T-helper 2 cell treated with Interferon-gamma antibody and Interleukin-4, amounts not matched to agents 5 μg/mL and 100 μg/mL, for 36 hours (primary cell): ENCODE measurements at regions not wholly inside any gene's neighbourhood (a gene's known extent, or its start where the extent isn't known, plus 50 kb on each side); places are given as distances from the start of the nearest gene placed in this dataset.

Source experiments
- DNase-seq: peaks from one replicate; pipeline ENCODE4 v3.0.0; 2021; ENCODE audit warnings: low spot score
- H3K27ac Mint-ChIP-seq: one replicate; pipeline ENCODE4 v1.8.0; 2021; ENCODE audit warnings: mild to moderate bottlenecking, mixed read lengths
- H3K27me3 Mint-ChIP-seq: one replicate; pipeline ENCODE4 v1.8.0; 2021; ENCODE audit warnings: low read depth, mixed read lengths
- H3K36me3 Mint-ChIP-seq: one replicate; pipeline ENCODE4 v1.8.0; 2021; ENCODE audit warnings: low read depth, mixed read lengths
- H3K4me1 Mint-ChIP-seq: one replicate; pipeline ENCODE4 v1.8.0; 2021; ENCODE audit warnings: low read depth, mixed read lengths
- H3K4me3 Mint-ChIP-seq: one replicate; pipeline ENCODE4 v1.8.0; 2022; ENCODE audit warnings: mild to moderate bottlenecking, moderate library complexity, mixed read lengths
- H3K9me3 Mint-ChIP-seq: one replicate; pipeline ENCODE4 v1.8.0; 2021; ENCODE audit warnings: mixed read lengths

DNA sequence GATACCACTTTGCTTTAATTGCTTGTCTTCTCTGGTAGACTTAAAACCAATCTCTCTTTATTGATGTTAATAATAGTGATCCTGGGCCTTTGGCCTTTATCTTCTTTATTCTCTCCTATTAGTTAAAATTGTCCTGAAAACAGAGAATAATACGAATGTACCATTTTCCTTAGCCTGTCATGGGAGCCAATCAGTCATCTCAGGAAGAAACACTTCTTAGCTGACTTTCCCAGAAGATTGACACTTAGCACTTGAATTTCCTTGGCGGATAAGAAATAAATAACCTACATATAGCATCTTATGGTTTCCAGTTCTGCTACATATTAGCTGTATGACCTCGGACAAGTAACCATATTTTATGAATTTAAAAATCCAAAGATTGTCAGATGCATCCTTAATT is 338.4 kb upstream of the SLC14A2 start:
- Mint-ChIP-seq H3K27me3 (no peaks in the 10 kb centered on the region), H3K4me3 (no peak overlapping the region), H3K36me3 (no peaks in the 10 kb centered on the region), H3K9me3 (peaks cover 4% of the 10 kb centered on the region), H3K27ac (no peak overlapping the region), H3K4me1 (no peaks in the 10 kb centered on the region)
- no peak for DNase-seq

DNA sequence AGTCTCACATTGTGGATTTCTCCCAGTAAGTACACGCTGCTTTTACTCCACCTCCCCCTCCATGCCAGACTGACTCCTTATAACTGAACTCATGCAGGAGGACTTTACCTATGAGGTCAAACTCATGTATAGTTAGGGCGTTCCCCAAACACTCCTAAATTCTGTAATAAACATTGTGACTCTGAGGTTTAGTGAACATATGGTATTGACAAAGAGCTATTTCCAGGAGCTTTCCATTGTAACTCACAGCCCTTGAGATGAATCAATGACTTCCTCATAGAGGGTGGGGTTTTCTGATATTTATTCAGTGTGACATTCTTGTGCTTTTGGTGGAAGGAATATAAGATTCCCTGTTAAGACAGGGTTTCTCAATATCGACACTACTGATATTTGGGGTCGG is 337.4 kb upstream of the SLC14A2 start:
- no peak overlapping the region for H3K27ac Mint-ChIP-seq
- no peak overlapping the region for H3K4me3 Mint-ChIP-seq
- DNase-seq, result no peak
- no peaks in the 10 kb centered on the region for H3K27me3 Mint-ChIP-seq
- peaks cover 4% of the 10 kb centered on the region for H3K9me3 Mint-ChIP-seq
- H3K4me1 Mint-ChIP-seq, result no peaks in the 10 kb centered on the region
- no peaks in the 10 kb centered on the region for H3K36me3 Mint-ChIP-seq

DNA sequence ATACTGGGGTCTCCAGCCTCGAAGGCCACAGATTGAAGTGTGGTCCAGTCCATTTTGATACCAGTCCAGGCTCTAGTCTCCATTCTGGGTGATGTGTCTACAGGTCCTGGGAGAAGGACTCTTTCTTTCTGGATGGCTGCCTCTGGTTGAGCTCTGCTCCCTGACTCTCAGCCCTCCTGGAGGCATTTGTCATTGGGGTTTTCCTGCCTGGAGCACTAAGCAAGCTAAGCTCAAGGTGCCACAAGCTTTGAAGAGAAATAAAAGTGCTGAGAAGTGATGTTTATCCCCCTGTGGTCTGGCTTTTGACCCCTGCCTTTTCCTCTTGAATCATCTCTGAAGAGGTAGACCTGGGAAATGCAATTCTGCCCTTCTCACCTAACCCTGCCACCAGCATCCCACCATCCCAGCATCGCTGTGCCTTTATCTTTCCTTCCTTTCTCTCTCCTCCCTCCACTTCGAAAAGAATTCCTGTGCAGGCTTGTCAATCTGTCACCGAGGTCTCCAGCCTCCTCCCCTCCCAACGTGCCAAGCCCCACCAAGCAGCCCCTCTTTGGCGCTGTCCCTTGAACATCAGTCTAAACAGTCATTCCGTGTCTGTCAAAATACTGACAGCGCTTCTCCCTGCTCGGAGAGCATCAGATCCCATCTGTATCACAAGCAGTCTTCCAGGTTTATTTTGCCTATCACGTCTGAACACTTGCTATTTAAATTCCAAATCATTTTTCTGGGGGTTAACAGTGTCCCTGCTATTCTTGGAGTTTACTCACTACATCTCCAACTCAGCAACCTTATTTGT is 334.6 kb upstream of the SLC14A2 start:
- no peak for DNase-seq
- Mint-ChIP-seq H3K4me1 (no peaks in the 10 kb centered on the region), H3K9me3 (peaks cover under 1% of the 10 kb centered on the region), H3K36me3 (no peaks in the 10 kb centered on the region), H3K27ac (no peak overlapping the region), H3K4me3 (no peak overlapping the region), H3K27me3 (no peaks in the 10 kb centered on the region)

DNA sequence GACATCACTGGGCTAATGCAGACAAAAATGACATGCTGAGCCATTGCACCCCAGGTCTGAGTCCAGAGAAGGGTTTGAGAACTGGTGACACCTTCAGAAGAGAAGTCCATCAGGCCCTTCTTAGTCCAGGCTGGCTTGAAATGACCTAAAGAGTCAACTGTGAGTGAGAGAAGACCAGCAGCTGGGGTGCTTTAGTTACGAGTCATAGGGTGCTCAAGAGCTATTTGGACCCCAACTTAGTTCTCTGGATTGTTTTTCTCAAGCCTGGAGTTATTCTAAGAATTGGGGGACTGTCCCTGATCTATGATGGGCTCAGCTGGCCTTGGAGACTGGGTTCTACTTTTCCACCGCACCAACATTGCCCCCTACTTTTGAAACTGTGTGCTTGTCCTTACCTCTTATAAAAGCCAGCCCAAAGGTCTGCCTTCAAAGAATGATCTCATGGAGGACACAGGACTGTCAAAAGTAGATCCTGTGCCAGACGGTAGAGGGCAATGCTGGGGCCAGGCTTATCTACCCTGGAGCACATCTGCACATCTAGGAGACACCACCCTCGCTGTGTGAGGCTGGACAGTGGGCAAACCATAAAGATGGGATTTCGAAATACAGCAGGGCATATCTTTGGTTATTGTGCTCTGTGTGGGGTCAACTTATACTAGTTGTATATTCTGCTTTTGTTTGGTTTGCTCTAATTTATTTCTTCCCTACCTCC is 333.0 kb upstream of the SLC14A2 start:
- Mint-ChIP-seq H3K4me3 (no peak overlapping the region), H3K36me3 (no peaks in the 10 kb centered on the region), H3K27ac (no peak overlapping the region), H3K9me3 (no peaks in the 10 kb centered on the region), H3K27me3 (no peaks in the 10 kb centered on the region), H3K4me1 (no peaks in the 10 kb centered on the region)
- no peak for DNase-seq

DNA sequence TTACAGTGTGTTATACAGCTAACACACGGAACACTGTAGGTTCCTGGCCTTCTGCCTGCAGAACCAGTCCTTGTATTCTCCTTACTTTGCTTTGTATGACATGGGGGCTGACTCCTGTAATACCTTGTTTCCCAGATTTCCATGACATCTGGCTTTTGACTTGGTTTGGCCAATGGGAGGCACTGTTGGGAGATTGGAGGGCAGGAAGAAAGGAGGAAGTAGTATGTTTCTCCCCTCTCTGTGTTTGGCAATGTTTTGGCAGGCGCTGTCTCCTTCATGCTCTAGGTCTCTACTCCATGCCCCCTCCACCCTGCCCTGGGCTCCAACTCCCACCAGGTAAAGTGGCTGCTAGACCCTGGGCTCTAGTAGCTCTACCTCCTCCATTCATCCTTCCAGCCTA is 331.1 kb upstream of the SLC14A2 start:
- DNase-seq, result no peak
- H3K36me3 Mint-ChIP-seq, result no peaks in the 10 kb centered on the region
- no peaks in the 10 kb centered on the region for H3K27me3 Mint-ChIP-seq
- no peak overlapping the region for H3K4me3 Mint-ChIP-seq
- H3K27ac Mint-ChIP-seq, result no peak overlapping the region
- H3K4me1 Mint-ChIP-seq, result no peaks in the 10 kb centered on the region
- no peaks in the 10 kb centered on the region for H3K9me3 Mint-ChIP-seq

DNA sequence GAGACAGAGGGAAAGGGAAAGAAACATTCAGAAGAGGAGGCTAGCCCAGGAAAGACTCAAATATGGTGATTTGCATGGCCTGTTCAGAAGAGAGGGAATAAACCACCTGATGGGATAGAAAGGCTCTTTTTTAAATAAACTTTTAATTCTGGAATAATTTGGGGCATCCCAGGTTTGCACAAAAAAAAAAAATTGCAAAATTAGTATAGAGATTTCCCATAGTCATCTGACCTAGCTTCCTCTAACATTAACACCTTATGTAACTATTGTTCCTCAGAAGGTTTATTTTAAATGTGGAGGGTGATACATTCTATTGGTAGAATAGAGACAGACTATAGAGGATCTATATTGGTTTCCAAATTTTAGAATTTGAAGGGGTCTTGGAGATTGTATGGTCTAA is 330.4 kb upstream of the SLC14A2 start:
- DNase-seq, result no peak
- Mint-ChIP-seq H3K4me3 (no peak overlapping the region), H3K9me3 (no peaks in the 10 kb centered on the region), H3K27ac (no peak overlapping the region), H3K4me1 (no peaks in the 10 kb centered on the region), H3K36me3 (no peaks in the 10 kb centered on the region), H3K27me3 (no peaks in the 10 kb centered on the region)

DNA sequence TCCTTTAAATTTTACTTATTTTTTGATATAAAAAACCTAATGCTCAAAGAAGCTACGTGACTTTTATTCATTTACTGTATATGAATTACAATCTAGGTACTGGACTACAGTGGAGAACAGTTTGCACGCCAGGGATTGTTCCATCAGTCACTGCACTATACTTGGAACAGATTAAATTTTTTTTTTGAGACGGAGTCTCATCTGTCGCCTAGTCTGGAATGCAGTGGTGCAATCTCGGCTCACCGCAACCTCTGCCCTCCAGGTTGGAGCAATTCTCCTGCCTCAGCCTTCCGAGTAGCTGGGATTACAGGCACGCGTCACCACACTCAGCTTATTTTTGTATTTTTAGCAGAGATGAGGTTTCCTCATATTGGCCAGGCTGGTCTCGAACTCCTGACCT is 330.0 kb upstream of the SLC14A2 start:
- H3K4me3 Mint-ChIP-seq, result no peak overlapping the region
- H3K27ac Mint-ChIP-seq, result no peak overlapping the region
- H3K9me3 Mint-ChIP-seq, result no peaks in the 10 kb centered on the region
- DNase-seq, result no peak
- no peaks in the 10 kb centered on the region for H3K36me3 Mint-ChIP-seq
- no peaks in the 10 kb centered on the region for H3K4me1 Mint-ChIP-seq
- H3K27me3 Mint-ChIP-seq, result no peaks in the 10 kb centered on the region

DNA sequence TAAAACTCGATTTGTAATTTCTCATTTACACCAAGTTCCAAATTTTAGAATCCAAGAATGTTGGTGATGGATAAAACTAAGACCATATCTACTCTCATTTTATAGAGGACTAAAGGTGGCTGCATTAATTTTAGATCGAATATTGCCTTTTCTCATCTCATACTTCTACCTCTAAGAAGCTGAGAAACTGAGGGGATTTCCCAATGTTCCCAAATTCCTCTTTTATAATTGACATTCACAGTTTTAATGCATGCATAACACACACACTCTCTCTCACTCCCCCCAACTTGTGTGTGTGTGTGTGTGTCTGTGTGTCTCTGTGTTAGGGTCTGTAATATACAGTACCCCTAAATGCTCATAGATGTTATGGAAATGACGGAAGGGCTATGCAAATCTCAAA is 328.8 kb upstream of the SLC14A2 start:
- no peak overlapping the region for H3K4me3 Mint-ChIP-seq
- no peaks in the 10 kb centered on the region for H3K27me3 Mint-ChIP-seq
- DNase-seq, result no peak
- no peaks in the 10 kb centered on the region for H3K4me1 Mint-ChIP-seq
- H3K36me3 Mint-ChIP-seq, result no peaks in the 10 kb centered on the region
- no peak overlapping the region for H3K27ac Mint-ChIP-seq
- H3K9me3 Mint-ChIP-seq, result no peaks in the 10 kb centered on the region

DNA sequence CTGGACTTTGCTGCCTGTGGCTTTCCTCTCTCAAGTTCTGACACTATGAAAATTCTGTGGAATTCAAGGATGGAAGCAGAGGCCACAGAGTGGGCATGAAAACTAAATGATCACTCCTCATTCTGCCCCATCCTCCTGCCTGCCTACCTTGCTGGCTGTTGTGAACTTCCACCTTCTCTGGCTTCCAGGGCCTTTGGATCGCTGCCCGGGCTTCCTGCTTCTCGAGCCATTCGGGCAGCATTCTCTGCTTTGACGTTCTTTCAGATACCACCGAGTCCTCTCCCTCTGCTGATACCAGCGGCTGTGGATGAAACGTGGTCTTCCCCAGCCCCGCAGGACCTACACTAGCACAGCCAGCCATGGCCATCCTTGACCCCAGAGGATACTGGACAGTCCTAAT is 327.7 kb upstream of the SLC14A2 start:
- Mint-ChIP-seq H3K36me3 (no peaks in the 10 kb centered on the region), H3K9me3 (no peaks in the 10 kb centered on the region), H3K27ac (no peak overlapping the region), H3K4me3 (no peak overlapping the region), H3K27me3 (no peaks in the 10 kb centered on the region), H3K4me1 (no peaks in the 10 kb centered on the region)
- DNase-seq, result no peak

DNA sequence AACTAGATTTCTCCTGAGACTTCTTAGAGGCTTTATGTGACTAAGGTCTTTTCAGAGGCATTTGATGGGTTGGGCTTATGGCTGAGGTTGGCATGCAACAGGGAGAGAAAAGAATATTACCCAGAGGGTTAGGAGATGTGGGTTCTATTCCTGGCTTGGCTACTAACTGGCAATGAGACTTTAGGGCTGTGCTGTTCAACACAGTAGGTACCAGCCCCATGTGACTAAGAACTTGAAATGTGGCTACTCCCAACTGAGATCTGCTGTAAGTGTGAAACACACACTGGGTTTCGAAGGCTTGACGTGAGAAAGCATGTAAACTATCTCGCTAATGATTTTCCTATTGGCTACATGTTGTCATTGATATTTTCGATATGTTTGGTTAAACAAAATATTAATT is 324.9 kb upstream of the SLC14A2 start:
- no peak overlapping the region for H3K27ac Mint-ChIP-seq
- H3K36me3 Mint-ChIP-seq, result no peaks in the 10 kb centered on the region
- no peaks in the 10 kb centered on the region for H3K4me1 Mint-ChIP-seq
- no peaks in the 10 kb centered on the region for H3K27me3 Mint-ChIP-seq
- H3K4me3 Mint-ChIP-seq, result no peak overlapping the region
- H3K9me3 Mint-ChIP-seq, result no peaks in the 10 kb centered on the region
- no peak for DNase-seq

DNA sequence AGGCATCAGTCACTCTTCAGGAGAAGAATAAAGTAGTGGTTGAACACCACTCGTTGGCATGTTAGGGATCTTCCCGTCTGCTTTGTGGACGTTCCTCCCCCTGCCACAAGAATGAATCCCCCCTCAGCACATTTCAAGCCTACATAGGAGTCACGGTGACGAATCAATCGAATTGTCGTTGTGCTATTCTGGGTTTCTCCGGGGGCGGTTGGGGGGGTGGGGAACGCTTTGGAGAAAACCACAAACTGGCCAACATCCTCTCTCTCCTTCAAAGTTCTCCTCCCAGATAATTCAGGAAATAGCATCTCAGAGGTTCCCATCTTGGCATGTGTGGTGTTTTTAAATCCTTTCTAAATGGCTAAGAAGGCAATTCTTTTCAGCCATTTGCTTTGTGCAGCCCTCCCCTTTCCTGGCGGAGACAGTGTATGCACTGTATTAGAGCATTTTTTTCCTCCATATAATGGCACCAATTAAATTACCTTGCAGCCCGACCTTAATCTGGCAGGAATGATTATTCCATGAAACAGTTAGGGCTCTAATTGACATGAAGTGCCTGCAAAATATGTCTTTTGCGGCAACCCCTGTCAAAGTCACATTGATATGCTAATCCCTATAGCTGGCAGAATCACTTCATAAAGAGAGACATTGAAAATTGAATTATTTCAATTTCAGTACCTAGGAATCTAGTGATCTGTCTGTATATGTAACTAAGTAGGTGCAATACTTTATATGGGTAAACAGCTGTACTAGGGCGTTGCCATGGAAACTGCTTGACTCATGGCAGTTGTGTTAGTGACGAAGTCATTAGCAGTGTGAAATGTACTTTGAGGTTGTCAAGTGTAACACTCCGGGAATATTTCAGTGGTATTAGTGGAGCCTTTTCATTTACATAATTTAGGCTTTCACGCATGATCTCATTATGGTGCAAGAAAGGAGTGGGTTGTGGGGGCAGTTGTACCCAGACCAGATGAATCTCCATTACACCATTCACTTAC is 323.4 kb upstream of the SLC14A2 start:
- Mint-ChIP-seq H3K36me3 (no peaks in the 10 kb centered on the region), H3K9me3 (no peaks in the 10 kb centered on the region), H3K4me3 (no peak overlapping the region), H3K4me1 (no peaks in the 10 kb centered on the region), H3K27me3 (no peaks in the 10 kb centered on the region), H3K27ac (no peak overlapping the region)
- DNase-seq, result no peak

DNA sequence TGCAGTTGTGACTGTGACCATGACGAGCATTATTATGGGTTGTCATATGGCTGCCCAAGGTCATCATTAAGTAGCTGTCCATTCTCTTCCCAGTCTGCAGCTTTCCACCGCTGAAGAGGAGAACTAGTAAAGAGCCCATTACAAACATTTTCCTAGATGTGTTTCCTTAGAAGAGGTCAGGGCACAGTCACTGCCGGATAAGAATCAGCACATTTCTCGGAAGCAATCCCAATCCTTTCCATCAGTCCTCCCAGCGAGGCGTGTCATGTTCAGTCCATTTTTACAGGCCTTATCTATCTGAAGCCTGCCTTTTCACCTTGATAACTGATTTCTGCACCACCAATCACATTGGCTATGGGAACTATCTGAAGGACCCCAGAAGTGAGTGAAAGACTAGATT is 319.9 kb upstream of the SLC14A2 start:
- no peak for DNase-seq
- Mint-ChIP-seq H3K9me3 (no peaks in the 10 kb centered on the region), H3K36me3 (no peaks in the 10 kb centered on the region), H3K27ac (no peak overlapping the region), H3K27me3 (no peaks in the 10 kb centered on the region), H3K4me1 (no peaks in the 10 kb centered on the region), H3K4me3 (no peak overlapping the region)

DNA sequence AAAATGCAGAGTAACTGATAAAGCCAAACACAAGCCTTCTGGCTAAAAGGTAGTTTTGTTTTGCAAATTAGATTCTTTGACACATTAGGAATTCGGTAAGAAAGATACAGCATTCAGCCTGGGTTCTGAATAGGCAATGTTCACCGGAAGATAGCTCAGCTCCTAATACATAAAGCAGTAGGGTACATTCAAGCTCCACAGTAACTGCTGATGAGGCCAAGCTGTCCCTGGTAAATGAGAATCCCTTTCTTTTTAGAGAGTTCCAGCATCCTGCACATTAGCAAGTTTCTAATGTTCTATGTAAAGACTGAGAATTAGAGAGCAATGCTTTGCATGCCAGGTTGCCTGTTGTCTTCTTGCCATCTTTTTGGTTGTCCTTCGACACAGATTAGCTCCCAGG is 316.3 kb upstream of the SLC14A2 start:
- no peaks in the 10 kb centered on the region for H3K9me3 Mint-ChIP-seq
- no peak overlapping the region for H3K4me3 Mint-ChIP-seq
- DNase-seq, result no peak
- no peaks in the 10 kb centered on the region for H3K27me3 Mint-ChIP-seq
- no peaks in the 10 kb centered on the region for H3K36me3 Mint-ChIP-seq
- H3K4me1 Mint-ChIP-seq, result no peaks in the 10 kb centered on the region
- no peak overlapping the region for H3K27ac Mint-ChIP-seq

DNA sequence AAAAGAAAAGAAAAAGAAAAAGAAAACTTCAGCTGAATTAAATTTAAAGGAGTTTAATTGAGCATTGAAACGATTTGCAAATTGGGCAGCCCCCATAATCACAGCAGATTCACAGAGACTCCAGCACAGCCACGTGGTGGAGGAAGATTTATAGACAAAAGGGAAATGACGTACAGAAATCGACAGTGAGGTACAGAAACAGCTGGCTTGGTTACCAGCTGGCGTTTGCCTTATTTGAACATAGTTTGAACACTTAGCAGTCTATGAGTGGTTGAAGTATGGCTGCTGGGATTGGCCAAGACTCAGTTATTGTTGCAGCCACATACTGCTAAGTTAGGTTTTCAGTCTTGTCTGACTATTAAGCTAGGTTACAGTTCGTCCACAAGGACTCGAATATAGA is 312.2 kb upstream of the SLC14A2 start:
- H3K36me3 Mint-ChIP-seq, result no peaks in the 10 kb centered on the region
- H3K4me3 Mint-ChIP-seq, result no peak overlapping the region
- H3K4me1 Mint-ChIP-seq, result no peaks in the 10 kb centered on the region
- DNase-seq, result no peak
- no peaks in the 10 kb centered on the region for H3K9me3 Mint-ChIP-seq
- H3K27ac Mint-ChIP-seq, result no peak overlapping the region
- no peaks in the 10 kb centered on the region for H3K27me3 Mint-ChIP-seq
